HG03159 (cell line): ENCODE measurements at regions not wholly inside any gene's neighbourhood (a gene's known extent, or its start where the extent isn't known, plus 50 kb on each side); places are given as distances from the start of the nearest gene placed in this dataset.
"Not testable (repeated sequence)": the region's sequence is repeated elsewhere in the genome, so short reads cannot be mapped to it uniquely, and the experiment has no call there.

Experiments
- ATAC-seq: cut with Tn5 transposase; IDR thresholded peaks from one replicate; pipeline ENCODE4 v1.9.1; 2021; ENCODE audit warnings: mild to moderate bottlenecking, moderate library complexity; ENCODE audit not compliant: unreplicated experiment

DNA sequence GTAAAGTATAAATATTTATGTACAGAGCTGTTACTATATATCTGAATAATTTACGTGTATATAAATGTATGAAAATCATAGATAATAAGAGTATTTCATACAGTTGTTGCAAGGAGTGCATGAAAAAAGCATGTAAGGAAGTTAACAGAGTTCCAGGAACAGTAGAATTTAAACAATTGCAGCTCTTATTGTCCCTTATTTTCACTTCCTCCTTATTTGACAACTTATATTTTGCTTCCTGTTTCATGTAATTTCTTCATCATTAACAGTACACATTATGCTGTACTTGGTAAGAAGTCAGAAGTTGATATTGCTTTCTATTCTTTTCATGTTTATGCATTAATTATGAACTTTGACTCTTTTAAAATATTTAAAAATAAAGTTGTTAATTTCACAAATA, 681.5 kb downstream of the LRRIQ3 start:
- no peak for ATAC-seq

DNA sequence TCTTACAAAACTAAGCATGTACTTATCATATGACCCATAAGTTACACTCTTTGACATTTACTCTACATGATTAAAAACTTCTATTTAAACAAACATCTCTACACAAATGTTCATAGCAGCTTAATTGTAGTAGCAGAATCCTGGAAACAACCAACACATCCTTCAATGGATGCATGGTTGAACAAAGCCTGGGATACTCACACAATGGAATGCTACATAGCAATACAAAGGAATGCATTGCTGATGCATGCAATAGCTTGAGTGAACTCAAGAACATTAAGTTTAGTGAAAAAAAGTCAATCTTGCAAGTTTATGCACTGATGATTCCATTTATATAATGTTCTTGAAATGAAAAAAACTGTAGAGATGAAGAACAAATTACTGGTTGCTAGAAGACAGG, 686.9 kb downstream of the LRRIQ3 start:
- ATAC-seq, result no peak

DNA sequence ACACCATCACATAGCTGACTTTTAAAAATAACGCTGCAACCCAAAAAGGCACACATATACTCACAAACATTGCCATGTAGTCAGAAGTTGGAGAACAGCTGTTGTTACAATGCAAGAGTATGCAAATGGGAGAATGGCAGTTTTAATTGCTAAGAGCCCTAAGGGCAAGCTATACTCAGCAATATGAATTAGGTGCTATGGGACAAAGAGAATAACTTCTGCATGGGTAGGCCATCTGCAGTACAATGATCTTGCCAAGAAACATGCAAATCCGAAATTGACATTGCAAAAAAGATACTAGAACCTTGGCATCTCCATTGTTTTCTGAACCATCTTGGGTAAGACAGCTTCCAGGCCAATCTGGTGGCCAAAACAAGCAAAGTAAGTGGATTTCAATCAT, 697.8 kb downstream of the LRRIQ3 start:
- ATAC-seq, result no peak

DNA sequence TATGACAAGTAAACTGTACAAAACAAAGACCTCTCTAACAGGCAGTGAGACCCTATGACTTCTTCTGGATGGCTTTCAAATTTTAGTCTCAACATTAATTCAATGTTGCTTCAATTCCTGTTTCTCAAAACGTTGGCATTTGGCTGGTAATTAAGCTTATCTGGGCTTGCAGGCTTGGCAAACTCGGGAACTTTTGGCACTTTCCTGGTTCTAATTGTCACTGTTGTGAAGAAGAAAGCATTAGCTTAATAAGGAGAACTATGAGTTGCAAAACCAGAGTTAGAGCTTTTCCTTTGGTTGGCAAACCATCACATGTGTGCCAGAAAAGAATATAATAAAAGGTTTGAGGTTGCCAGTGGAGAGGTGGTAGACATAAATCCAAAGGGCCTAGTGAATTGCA, 698.3 kb downstream of the LRRIQ3 start:
- ATAC-seq, result no peak

DNA sequence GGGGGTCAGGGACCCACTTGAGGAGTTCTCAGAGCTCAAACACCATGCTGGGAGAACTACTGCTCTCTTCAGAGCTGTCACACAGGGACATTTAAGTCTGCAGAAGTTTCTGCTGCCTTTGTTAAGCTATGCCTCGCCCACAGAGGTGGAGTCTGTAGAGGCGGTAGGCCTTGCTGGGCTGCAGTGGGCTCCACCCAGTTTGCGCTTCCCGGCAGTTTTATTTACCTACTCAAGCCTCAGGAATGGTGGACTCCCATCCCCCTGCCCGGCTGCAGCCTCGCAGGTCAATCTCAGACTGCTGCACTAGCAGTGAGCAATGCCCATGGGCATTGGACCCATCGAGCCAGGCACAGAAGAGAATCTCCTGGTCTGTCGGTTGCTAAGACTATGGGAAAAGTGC, 706.4 kb downstream of the LRRIQ3 start:
- no peak for ATAC-seq

DNA sequence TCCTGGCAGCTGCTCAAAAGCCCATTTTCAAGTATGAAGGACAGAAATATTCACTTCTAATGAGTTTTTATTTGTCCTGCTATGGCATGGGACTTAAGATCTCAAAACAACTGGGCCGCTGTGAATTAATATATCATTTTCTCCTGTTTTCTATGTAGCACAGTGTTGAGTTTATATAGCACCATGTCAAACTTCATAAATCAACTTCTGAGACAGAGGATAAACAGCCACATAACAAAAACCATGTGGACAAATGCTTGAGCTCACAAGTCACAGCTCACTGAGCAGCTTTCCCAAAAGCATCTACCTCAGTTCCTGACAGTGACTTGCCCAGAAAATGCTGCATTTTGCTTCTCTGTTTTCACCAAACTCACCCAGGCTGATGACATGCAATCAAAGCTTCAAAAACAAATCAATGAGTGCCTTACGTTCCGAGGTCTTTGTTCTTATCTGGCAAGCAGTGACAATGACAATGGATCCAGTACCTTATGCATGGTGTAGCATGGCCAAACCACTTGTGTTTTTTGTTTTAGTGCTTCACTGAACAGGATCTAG, 722.6 kb downstream of the LRRIQ3 start:
- no peak for ATAC-seq

DNA sequence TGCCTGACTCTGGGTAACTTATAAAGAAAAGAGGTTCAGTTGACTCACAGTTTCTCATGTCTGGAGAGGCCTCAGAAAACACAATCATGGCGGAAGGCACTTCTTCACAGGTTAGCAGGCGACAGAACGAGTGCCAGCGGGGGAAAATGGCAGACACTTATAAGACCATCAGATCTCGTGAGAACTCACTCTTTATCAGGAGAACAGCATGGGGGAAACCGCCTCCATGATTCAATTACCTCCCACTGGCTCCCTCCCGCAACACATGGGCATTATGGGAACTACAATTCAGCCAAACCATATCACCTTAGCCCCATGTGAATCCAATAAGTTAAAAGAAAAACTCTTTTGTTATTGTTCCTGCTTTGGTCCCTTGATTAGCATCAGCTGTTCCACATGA, 725.2 kb downstream of the LRRIQ3 start:
- ATAC-seq, result no peak

DNA sequence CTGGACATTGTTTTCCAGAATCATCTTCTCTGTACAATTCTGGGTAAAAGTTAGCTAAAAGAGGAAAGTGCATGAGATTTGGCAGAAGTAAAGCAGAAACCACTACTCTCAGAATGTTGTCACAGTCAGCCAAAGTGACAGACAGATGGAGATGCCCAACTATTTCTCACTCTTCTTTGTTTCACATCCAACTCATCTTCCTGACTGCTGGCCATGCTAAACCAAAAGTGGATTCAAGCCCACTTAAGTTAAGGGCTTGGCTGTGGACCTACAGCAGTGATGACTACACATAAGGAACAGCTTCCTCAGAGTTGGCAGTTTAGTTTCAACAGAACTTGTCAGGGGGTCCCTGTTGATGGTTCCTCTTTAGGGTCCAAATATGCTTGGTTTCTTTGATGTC, 730.2 kb downstream of the LRRIQ3 start:
- no peak for ATAC-seq

DNA sequence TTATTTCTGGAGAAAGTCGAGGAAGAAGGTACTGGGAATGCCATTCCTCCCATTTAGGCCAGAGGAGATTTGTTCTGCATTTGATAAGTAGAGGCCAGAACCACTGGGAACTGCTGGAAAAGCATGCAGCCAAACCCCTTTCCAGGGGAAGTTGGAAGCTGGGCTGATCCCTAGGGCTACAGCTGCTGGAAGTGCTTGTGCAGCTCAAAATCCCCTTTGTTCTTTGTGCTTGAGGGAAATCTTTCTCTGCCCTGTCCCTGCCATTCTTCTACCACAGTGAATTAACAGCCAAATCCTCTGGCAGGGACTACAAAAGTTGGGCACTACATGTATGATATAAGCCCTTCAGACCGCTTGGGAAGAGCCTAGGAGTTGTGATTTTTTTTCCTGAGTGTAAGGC, 734.1 kb downstream of the LRRIQ3 start:
- ATAC-seq, result no peak

DNA sequence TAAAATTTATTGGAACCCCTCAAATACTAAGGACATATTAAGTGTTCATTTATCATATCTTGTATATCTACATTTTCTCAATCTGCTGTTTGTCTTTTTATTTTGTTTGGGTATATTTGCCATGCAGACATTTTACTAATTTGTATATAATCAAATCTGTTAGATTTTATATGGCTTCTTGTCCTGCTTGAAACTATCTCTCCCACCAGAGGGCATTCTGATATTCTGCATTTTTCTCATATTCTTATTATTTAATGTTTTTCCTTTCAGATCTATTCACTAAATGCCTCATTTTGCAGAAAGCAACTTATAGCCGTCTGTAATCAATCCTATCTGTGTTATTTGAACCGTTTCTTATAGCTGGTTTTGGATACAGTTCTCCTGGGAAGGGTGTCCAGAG, 745.5 kb downstream of the LRRIQ3 start:
- no peak for ATAC-seq

DNA sequence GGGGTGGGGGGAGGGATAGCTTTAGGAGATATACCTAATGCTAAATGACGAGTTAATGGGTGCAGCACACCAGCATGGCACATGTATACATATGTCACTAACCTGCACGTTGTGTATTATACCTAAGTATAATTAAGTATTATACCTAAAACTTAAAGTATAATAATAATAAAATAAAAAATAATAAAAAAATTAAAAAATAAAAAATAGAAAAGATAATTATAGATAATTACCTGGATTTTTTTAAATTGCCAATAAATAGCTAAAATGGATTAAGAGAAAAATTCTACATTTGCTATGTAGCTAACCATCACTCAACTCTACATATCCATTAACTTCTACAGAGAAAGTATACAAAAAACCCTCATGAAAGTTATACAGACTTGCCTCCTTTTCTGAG, 747.3 kb downstream of the LRRIQ3 start:
- not testable (repeated sequence) for ATAC-seq

DNA sequence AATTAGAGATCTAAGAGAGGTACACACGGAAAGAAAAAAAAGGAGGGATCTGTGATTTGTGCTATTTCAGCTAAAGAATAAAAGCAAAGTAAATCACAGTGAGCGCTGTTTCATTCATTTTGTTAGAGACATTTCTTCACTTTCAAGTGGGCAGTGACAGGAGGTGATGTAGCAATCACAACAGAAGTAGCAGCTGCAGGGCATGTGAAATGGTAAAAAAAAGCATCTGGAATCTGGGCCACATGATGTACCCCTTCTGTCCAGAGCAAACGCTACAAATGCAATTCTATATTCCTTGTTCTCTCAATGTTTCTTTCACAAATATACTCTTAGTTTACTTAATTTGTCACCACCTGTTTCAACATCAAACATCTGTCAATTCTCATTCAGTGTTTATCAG, 786.5 kb downstream of the LRRIQ3 start:
- no peak for ATAC-seq

DNA sequence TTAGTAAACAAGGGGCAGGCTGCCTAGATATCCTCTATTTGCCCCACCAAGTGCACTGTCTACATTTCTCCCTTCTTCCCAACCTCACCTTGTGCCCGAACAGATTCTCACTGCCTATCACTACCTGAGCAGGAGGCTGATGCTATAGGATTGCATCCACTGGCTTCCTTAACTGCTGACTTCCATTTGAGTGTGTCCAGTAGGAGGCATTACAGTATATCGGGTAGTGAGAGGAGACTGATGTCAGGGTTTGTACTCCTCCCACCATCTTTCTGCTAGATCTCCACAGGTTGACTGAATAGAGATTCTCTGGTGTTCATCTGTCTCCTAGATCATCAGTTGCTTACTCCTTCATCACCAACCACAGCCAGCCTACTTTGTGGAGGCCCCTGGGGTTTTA, 796.3 kb downstream of the LRRIQ3 start:
- no peak for ATAC-seq

DNA sequence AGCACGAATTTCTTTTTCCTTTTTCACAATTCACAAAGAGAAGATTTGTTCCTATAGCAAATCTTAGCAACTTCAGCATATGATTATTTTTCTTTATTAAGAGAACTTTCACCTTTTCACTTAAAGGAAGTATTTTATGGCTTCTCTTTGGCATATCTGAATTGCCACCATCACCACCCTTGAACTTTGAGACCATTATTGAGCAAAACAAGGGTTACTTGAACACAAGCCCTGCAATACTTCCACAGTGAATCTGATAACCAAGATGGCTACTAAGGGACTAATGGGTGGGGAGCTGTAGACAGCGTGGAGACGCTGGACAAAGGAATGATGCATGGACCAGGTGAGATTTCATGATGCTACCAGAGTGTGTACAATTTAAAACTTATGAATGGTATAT, 815.0 kb downstream of the LRRIQ3 start:
- no peak for ATAC-seq

DNA sequence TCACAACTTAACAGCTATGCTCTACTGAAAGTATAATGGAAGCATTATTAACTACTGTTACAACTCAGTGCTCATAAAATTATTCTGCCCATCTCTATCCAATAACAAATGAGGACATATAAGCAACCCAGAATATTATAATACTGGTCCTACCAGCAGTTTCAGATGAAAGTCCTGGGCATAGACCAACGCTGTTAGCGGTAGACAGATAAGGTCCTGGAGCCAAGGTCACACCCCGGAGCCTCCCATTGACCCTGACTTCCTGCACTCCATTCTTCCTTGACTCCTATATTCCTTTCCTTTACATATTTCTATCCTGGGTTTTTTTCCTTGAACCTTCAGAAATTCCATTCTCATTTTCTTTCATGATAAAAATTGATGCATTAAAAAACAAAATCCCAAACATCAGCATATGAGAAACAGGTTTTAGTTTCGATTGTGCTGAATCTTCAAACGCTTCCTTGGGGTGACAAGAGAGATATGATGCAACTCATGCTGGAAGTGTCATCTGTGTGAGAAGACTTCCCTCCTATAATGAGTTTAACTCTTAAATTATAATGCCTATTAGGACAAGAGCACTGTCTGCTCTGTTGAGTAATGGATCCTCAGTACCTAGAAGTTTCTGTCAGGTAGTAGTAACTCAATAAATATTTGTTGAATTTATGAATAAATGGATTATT, 831.1 kb downstream of the LRRIQ3 start:
- no peak for ATAC-seq

DNA sequence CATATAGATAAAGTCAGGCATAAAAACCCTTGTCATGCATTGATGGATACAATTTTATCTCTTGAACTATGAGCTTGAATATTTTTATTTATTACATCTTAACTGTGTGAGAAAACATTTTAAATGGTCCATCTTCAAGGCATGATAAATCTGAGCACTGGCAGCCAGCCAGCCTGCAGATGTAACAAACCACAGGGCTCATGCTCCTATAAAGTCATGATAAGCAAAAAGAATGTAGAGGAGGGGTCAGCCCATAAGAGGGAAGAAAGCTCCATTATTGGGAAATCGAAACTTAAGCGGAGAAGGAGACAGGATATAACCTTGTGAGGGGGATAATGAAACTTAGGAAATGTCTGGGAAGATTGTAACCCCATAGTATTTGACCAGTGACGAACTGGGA, 839.0 kb downstream of the LRRIQ3 start:
- no peak for ATAC-seq

DNA sequence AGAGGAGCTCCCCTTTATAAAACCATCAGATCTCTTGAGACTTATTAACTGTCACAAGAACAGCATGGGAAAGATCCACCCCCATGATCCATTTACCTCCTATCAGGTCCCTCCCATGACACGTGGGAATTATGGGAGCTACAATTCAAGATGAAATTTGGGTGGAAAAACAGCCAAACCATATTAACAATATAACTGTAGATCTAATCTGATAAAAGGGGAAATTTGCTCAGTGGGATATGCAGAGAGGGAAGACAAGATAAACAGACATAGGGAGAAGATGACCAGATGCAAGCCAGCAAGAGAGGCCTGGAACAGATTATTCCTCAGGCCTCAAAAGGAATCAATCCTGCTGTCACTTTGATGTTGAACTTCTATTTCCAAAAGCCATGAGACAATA, 841.5 kb downstream of the LRRIQ3 start:
- ATAC-seq, result no peak

DNA sequence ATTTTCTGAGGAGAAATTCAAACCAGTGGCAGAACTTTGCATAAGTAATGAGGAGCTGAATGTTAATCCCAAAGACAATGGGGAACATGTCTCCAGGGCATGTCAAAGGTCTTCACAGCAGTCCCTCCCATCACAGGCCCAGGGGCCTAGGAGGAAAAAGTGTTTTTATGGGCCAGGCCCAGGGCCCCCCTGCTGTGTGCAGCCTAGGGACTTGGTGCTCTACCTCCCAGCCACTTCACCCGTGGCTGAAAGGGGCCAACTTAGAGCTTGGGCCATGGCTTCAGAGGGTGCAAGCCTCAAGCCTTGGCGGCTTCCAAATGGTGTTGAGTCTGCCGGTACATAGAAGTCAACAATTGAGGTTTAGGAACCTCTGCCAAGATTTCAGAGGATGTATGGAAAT, 854.0 kb downstream of the LRRIQ3 start:
- ATAC-seq, result no peak

DNA sequence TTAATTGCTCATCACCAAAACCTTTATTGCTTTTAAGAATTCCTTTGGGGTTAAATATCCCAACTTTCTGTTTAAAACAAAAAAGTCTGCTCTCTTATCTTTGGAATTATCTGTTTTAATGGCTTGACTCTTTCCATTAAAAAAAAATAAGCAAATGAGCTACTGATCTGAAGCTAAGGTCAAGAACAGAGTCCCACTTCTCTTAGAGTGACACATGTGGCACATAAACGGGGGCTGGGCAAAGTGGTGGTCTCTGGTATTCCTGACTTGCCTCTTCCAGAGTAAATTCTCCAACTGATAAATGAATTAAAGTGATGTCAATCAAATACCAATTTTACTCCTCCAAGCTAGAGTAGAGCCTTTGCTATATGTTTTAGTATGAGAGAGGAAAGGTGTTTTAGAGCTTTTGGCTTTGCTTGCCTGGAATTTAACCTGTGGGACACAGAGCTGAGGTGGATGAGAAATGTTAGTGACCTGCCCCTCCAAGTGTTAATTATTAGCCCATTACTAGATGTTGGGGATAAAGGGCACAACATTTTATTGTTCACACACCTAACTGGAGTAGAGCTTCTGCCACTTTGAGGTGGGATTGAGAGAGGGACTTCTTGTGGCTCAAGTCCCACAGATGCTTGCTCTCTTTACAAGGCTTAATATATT, 864.0 kb downstream of the LRRIQ3 start:
- ATAC-seq, result no peak

DNA sequence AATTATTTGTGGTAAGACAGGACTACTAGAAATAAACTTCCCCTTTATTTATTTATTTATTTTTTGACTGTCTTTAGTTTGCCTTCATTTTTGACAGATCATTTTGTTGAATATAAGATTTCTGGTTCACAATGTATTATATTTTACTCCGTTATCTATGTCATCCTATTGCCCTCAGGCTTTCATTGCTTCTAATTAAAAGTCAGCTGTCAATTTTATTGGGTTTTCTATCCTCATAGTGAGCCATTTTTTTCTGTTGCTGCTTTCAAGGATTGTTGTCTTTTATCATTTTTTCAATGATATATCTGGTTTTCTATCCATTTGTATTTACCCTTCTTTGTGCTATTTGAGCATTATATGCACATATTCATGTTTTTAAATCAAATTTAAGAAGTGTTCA, 866.2 kb downstream of the LRRIQ3 start:
- ATAC-seq, result no peak

DNA sequence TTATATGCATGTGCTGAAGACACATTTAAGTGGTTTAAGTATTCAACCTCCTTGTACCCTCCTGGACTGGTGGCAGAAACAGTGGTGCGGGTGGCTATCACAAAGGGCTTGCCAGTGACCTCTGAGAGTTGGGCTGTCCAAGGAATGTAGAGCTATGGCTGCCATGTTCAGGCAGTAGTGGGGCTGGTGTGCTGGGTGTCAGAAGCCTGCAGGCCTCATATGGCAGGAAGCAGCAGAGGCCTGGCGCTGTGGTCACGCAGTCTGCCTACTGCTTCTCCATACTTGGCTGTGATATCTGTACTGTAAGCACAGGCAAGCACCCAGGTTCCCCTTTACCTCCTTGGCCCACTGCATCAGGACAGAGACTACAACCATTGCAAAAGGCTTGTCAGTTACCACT, 870.0 kb downstream of the LRRIQ3 start:
- no peak for ATAC-seq

DNA sequence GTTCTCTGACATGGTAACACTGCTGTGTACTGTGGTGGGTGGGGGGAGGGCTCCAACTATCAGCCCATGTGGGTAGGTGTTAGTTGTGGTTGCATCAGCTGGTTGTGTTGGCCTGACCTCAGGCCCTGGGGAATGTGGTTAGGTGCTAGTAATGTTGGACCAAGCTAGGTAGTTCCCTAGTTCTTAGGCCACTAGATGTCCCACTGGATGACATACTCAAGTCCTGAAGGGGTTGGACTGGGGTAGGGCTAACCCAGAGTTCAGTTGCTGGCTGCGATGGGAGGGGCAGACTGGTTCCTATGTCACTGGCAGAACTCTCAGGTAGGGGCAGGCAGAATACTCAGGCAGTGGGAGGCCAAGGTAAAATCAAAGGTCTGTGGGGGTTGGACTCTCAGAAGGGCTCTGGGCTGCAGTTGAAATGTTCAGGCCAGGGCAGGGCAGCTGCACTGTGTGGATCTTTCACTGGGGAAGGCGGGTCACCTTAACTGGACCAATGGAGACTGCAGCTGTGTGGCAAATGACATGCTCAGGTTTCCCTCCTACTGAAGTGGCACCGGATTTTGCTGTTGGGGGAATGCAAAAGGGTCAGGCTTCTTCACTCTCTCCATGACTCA, 870.7 kb downstream of the LRRIQ3 start:
- no peak for ATAC-seq
